ENCODE measurements at regions not wholly inside any gene's neighbourhood (a gene's known extent, or its start where the extent isn't known, plus 50 kb on each side); places are given as distances from the start of the nearest gene placed in this dataset.

GRCh38 chr1:175853681-175854080 lies 110.3 kb upstream of the TNR start:
- WGBS, 2 donors, result 87 to 89% methylated on average over 4 of the region's 4 CpGs
- H3K4me3 ChIP-seq (ENCODE audit: low read depth, poor library complexity, severe bottlenecking), result no peak overlapping the region
- DNase-seq (ENCODE audit: low spot score in 2 of 2), result no peak
- TF ChIP-seq CTCF (IDR thresholded peaks at IDR 0.05), result no peak
- no peak for TF ChIP-seq POLR2A (IDR thresholded peaks at IDR 0.05)
- intact Hi-C loops (cut with DNase I; ENCODE audit: low total_unique reads), result no loop called here

- intact Hi-C loops (cut with DNase I; ENCODE audit: low total_unique reads), result no loop called here
- DNase-seq (ENCODE audit: low spot score in 2 of 2), result peak in 1 of 2 donors; percentile 3
- H3K4me3 ChIP-seq (ENCODE audit: low read depth, poor library complexity, severe bottlenecking), result no peak overlapping the region
- no peak for TF ChIP-seq POLR2A (IDR thresholded peaks at IDR 0.05)
- TF ChIP-seq CTCF (IDR thresholded peaks at IDR 0.05), result no peak
- 63 to 82% methylated on average over 2 of the region's 2 CpGs for WGBS, 2 donors
These were observed 108.4 kb upstream of the TNR start for GRCh38 chr1:175851749-175852148.

- TF ChIP-seq CTCF (IDR thresholded peaks at IDR 0.05) (no peak), POLR2A (IDR thresholded peaks at IDR 0.05) (no peak)
- DNase-seq (ENCODE audit: low spot score in 2 of 2), result peak in 1 of 2 donors; percentile 4
- H3K4me3 ChIP-seq (ENCODE audit: low read depth, poor library complexity, severe bottlenecking), result no peak overlapping the region
- intact Hi-C loops (cut with DNase I; ENCODE audit: low total_unique reads), result loop anchor here (5.0 kb wide), 1 partner anchor 1056 kb away; no protein-coding TSS in a partner anchor
- WGBS, 2 donors, result 29 to 35% methylated on average over 5 of the region's 5 CpGs
These were observed 104.9 kb upstream of the TNR start for GRCh38 chr1:175848329-175848728.

GRCh38 chr1:175845985-175846384 lies 102.6 kb upstream of the TNR start:
- TF ChIP-seq POLR2A (IDR thresholded peaks at IDR 0.05), result no peak
- TF ChIP-seq CTCF (IDR thresholded peaks at IDR 0.05), result no peak
- no peak overlapping the region for H3K4me3 ChIP-seq (ENCODE audit: low read depth, poor library complexity, severe bottlenecking)
- WGBS, 2 donors, result 48 to 55% methylated on average over 1 of the region's 1 CpG
- intact Hi-C loops (cut with DNase I; ENCODE audit: low total_unique reads), result loop anchor here (5.0 kb wide), 1 partner anchor 1054 kb away; no protein-coding TSS in a partner anchor
- DNase-seq (ENCODE audit: low spot score in 2 of 2), result no peak

GRCh38 chr1:175845338-175845737 lies 101.9 kb upstream of the TNR start:
- WGBS, 2 donors, result 37 to 53% methylated on average over 3 of the region's 3 CpGs
- TF ChIP-seq CTCF (IDR thresholded peaks at IDR 0.05), result no peak
- H3K4me3 ChIP-seq (ENCODE audit: low read depth, poor library complexity, severe bottlenecking), result no peak overlapping the region
- DNase-seq (ENCODE audit: low spot score in 2 of 2), result peak in 1 of 2 donors; percentile 2
- intact Hi-C loops (cut with DNase I; ENCODE audit: low total_unique reads), result loop anchor here (5.0 kb wide), 1 partner anchor 1053 kb away; no protein-coding TSS in a partner anchor

- no peak overlapping the region for H3K4me3 ChIP-seq (ENCODE audit: low read depth, poor library complexity, severe bottlenecking)
- no peak for TF ChIP-seq CTCF (IDR thresholded peaks at IDR 0.05)
- no peak for TF ChIP-seq POLR2A (IDR thresholded peaks at IDR 0.05)
- WGBS, 2 donors, result 19 to 31% methylated on average over 2 of the region's 2 CpGs
- intact Hi-C loops (cut with DNase I; ENCODE audit: low total_unique reads), result loop anchor here (5.0 kb wide), 1 partner anchor 1053 kb away; no protein-coding TSS in a partner anchor
- DNase-seq (ENCODE audit: low spot score in 2 of 2), result no peak
These were observed 101.5 kb upstream of the TNR start for GRCh38 chr1:175844877-175845276.
